WTC11 (cell line): ENCODE measurements at regions not wholly inside any gene's neighbourhood (a gene's known extent, or its start where the extent isn't known, plus 50 kb on each side); places are given as distances from the start of the nearest gene placed in this dataset.

Source experiments
- ATAC-seq: fragments of 200-7000 bp; cut with Tn5 transposase; 2 replicates; pipeline ENCODE4 v1.10.0; 2021; ENCODE audit warnings: mild to moderate bottlenecking, moderate library complexity
- CTCF ChIA-PET: fragments of 300-600 bp; sonication (Branson Sonifier 250); formaldehyde crosslinking; loops from one replicate; lab custom pipeline; 2021; ENCODE audit warnings: antibody characterized with exemption; lab: Charles Lee
- POLR2A ChIA-PET: fragments of 350-600 bp; sonication (Branson Sonifier 250); formaldehyde crosslinking; loops from one replicate; lab custom pipeline; 2021; ENCODE audit warnings: antibody characterized with exemption; lab: Charles Lee
- DNase-seq: peaks from one replicate; pipeline ENCODE4 v3.0.0; 2021; ENCODE audit warnings: low spot score
- H3K27ac Mint-ChIP-seq: 2 replicates; pipeline ENCODE4 v1.8.0; 2021; ENCODE audit warnings: mixed read lengths
- H3K27me3 Mint-ChIP-seq: 2 replicates; pipeline ENCODE4 v1.8.0; 2021; ENCODE audit warnings: low read depth, mild to moderate bottlenecking, moderate library complexity, mixed read lengths
- H3K36me3 Mint-ChIP-seq: 2 replicates; pipeline ENCODE4 v1.8.0; 2021; ENCODE audit warnings: mixed read lengths
- H3K4me1 Mint-ChIP-seq: 2 replicates; pipeline ENCODE4 v1.8.0; 2022; ENCODE audit warnings: mixed read lengths
- H3K4me3 Mint-ChIP-seq: 2 replicates; pipeline ENCODE4 v1.8.0; 2021; ENCODE audit warnings: mild to moderate bottlenecking, moderate library complexity, mixed read lengths
- H3K9me3 Mint-ChIP-seq: 2 replicates; pipeline ENCODE4 v1.8.0; 2021; ENCODE audit warnings: mixed read lengths
- CBFB ChIP-seq: sonication (generic); formaldehyde crosslinking; IDR thresholded peaks from 2 replicates; pipeline ENCODE4 v1.8.1; 2022; ENCODE audit warnings: mild to moderate bottlenecking, low read depth, missing genetic modification reagents
- CDX4 ChIP-seq: fragments of 250-450 bp; sonication (Bioruptor Pico); IDR thresholded peaks from 2 replicates; pipeline ENCODE4 v1.9.0; 2021; ENCODE audit warnings: moderate library complexity, mild to moderate bottlenecking, inconsistent platforms, borderline replicate concordance
- CREB1 ChIP-seq: sonication (generic); formaldehyde crosslinking; IDR thresholded peaks from 2 replicates; pipeline ENCODE4 v1.8.0; 2023; ENCODE audit warnings: mild to moderate bottlenecking, missing genetic modification reagents
- E2F5 ChIP-seq: sonication (generic); formaldehyde crosslinking; IDR thresholded peaks from 2 replicates; pipeline ENCODE4 v1.8.1; 2022; ENCODE audit warnings: mild to moderate bottlenecking, moderate library complexity, missing genetic modification reagents
- EMX1 ChIP-seq: fragments of 250-450 bp; sonication (Bioruptor Pico); IDR thresholded peaks from 2 replicates; pipeline ENCODE4 v1.8.0; 2021; ENCODE audit warnings: mild to moderate bottlenecking
- ESRRA ChIP-seq: sonication (generic); formaldehyde crosslinking; IDR thresholded peaks from 2 replicates; pipeline ENCODE4 v1.8.1; 2022; ENCODE audit warnings: mild to moderate bottlenecking, missing genetic modification reagents, borderline replicate concordance
- FOXP1 ChIP-seq: sonication (generic); formaldehyde crosslinking; IDR thresholded peaks from 2 replicates; pipeline ENCODE4 v1.8.0; 2022; ENCODE audit warnings: missing genetic modification reagents, mild to moderate bottlenecking, moderate library complexity, borderline replicate concordance
- HMGA2 ChIP-seq: fragments of 250-450 bp; sonication (Bioruptor Pico); IDR thresholded peaks from 2 replicates; pipeline ENCODE4 v1.4.0; 2021; ENCODE audit warnings: mild to moderate bottlenecking, moderate library complexity
- MXD4 ChIP-seq: fragments of 250-450 bp; sonication (Bioruptor Pico); IDR thresholded peaks from 2 replicates; pipeline ENCODE4 v1.8.0; 2021; ENCODE audit warnings: mild to moderate bottlenecking, moderate library complexity, borderline replicate concordance
- NR1H2 ChIP-seq: sonication (generic); formaldehyde crosslinking; IDR thresholded peaks from 2 replicates; pipeline ENCODE4 v1.9.0; 2021; ENCODE audit warnings: mild to moderate bottlenecking, moderate library complexity, missing genetic modification reagents
- PRRX2 ChIP-seq: fragments of 250-450 bp; sonication (Bioruptor Pico); IDR thresholded peaks from 2 replicates; pipeline ENCODE4 v1.8.0; 2021; ENCODE audit warnings: mild to moderate bottlenecking
- SMAD3 ChIP-seq: sonication (generic); formaldehyde crosslinking; IDR thresholded peaks from 2 replicates; pipeline ENCODE4 v1.8.0; 2022; ENCODE audit warnings: missing genetic modification reagents, mild to moderate bottlenecking, borderline replicate concordance
- SMAD4 ChIP-seq: sonication (generic); formaldehyde crosslinking; IDR thresholded peaks from 2 replicates; pipeline ENCODE4 v1.8.0; 2022; ENCODE audit warnings: mild to moderate bottlenecking, missing genetic modification reagents
- STAT6 ChIP-seq: sonication (generic); formaldehyde crosslinking; conservative IDR thresholded peaks from 2 replicates; pipeline ENCODE4 v1.8.1; 2023; ENCODE audit warnings: mild to moderate bottlenecking, low read depth, missing genetic modification reagents, moderate library complexity
- ZNF219 ChIP-seq: sonication (generic); formaldehyde crosslinking; IDR thresholded peaks from 2 replicates; pipeline ENCODE4 v1.8.0; 2023; ENCODE audit warnings: missing genetic modification reagents, mild to moderate bottlenecking, borderline replicate concordance
- ZSCAN18 ChIP-seq: fragments of 250-450 bp; sonication (Bioruptor Pico); IDR thresholded peaks from 2 replicates; pipeline ENCODE4 v2.1.2; 2022; ENCODE audit warnings: mild to moderate bottlenecking, moderate library complexity
- TF ChIP-seq, protein P1 (sequence below): fragments of 200-600 bp; IDR thresholded peaks from 2 replicates; pipeline ENCODE4 v1.8.0; 2022; ENCODE audit warnings: antibody characterized with exemption
- TF ChIP-seq, protein P2 (sequence below): sonication (generic); formaldehyde crosslinking; IDR thresholded peaks from 2 replicates; pipeline ENCODE4 v1.8.1; 2023; ENCODE audit warnings: mild to moderate bottlenecking, moderate library complexity, missing genetic modification reagents

DNA sequence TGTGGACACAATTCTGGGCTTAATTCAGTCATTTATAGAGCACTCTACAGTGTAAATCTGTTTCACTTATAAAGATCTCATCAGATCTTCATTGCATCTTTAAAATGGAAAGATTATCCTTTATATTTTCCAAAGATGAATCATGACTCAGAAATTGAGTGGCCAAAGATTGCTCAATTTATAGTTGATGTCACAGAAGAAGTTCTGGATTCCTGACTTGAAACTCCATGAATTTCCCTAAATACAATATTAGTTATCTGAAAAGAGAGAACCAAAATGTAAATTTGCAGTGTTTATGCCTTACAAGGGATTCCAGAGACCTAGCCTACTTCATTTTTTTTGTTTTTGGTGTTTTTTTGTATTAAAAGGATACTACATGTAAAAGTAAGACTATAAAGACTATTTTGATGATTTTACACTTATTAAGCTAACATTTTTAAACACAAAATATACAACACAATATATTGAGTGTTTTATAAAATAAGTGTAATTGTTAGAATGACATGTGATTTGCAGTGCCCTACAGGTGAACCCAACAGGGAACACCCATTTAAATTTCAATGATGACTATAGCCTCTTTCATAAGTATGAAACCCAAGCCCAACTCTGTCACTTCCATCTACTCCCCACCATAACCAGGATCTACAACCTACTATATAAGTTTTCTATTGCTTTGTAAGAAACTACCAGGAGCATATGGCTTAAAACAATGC, 183.5 kb downstream of the PCDH7 start:
- ATAC-seq (peak; percentile 24), DNase-seq (no peak)
- Mint-ChIP-seq H3K27me3 (no peaks in the 10 kb centered on the region), H3K9me3 (peaks cover 14% of the 10 kb centered on the region), H3K27ac (no peak overlapping the region), H3K4me3 (no peak overlapping the region), H3K4me1 (peaks cover 29% of the 10 kb centered on the region), H3K36me3 (peaks cover 8% of the 10 kb centered on the region)
- TF ChIP-seq EMX1 (CRISPR knock-in tag) (no peak), HMGA2 (no peak)
- TF ChIP-seq, protein P1, sequence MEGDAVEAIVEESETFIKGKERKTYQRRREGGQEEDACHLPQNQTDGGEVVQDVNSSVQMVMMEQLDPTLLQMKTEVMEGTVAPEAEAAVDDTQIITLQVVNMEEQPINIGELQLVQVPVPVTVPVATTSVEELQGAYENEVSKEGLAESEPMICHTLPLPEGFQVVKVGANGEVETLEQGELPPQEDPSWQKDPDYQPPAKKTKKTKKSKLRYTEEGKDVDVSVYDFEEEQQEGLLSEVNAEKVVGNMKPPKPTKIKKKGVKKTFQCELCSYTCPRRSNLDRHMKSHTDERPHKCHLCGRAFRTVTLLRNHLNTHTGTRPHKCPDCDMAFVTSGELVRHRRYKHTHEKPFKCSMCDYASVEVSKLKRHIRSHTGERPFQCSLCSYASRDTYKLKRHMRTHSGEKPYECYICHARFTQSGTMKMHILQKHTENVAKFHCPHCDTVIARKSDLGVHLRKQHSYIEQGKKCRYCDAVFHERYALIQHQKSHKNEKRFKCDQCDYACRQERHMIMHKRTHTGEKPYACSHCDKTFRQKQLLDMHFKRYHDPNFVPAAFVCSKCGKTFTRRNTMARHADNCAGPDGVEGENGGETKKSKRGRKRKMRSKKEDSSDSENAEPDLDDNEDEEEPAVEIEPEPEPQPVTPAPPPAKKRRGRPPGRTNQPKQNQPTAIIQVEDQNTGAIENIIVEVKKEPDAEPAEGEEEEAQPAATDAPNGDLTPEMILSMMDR = no peak
- ChIA-PET POLR2A (interaction anchor here (0.6 kb wide), 1 partner anchor 532 kb away, joined by 5 read pairs; no protein-coding TSS in a partner anchor), CTCF (no interaction called here)

- DNase-seq (no peak), ATAC-seq (peak; percentile 79)
- 0 out of 2 replicates have a peak overlapping the region, but pooled peaks have one; percentile 3 for H3K27ac Mint-ChIP-seq
- no peaks in the 10 kb centered on the region for H3K27me3 Mint-ChIP-seq
- peaks cover 29% of the 10 kb centered on the region for H3K4me1 Mint-ChIP-seq
- H3K9me3 Mint-ChIP-seq = peaks cover 12% of the 10 kb centered on the region
- H3K4me3 Mint-ChIP-seq = no peak overlapping the region; the same call in 1 of the 2 replicates
- POLR2A ChIA-PET = interaction anchor here (0.6 kb wide), 1 partner anchor 532 kb away, joined by 5 read pairs; no protein-coding TSS in a partner anchor
- TF ChIP-seq ESRRA (CRISPR knock-in tag) (no peak), CREB1 (no peak), ZSCAN18 (CRISPR knock-in tag) (no peak), NR1H2 (CRISPR knock-in tag) (no peak)
- H3K36me3 Mint-ChIP-seq = peaks cover 3% of the 10 kb centered on the region
- CTCF ChIA-PET = no interaction called here
These were observed 184.0 kb downstream of the PCDH7 start for GRCh38 chr4:30904215-30904555.

GRCh38 chr4:30904588-30904987, 184.4 kb downstream of the PCDH7 start:
- TF ChIP-seq STAT6 (CRISPR knock-in tag) (no peak), SMAD3 (CRISPR knock-in tag) (no peak), E2F5 (CRISPR knock-in tag) (no peak)
- ATAC-seq = no peak; the same call in 1 of the 2 replicates
- no peaks in the 10 kb centered on the region; the same call in 1 of the 2 replicates for H3K36me3 Mint-ChIP-seq
- H3K9me3 Mint-ChIP-seq = peaks cover 13% of the 10 kb centered on the region
- no peak overlapping the region; the same call in 1 of the 2 replicates for H3K4me3 Mint-ChIP-seq
- H3K27me3 Mint-ChIP-seq = no peaks in the 10 kb centered on the region
- POLR2A ChIA-PET = interaction anchor here (0.6 to 0.7 kb wide), 2 partner anchors 10 to 134 kb away, joined by 3 to 4 read pairs; no protein-coding TSS in a partner anchor
- CTCF ChIA-PET = no interaction called here
- H3K27ac Mint-ChIP-seq = no peak overlapping the region
- no peak for DNase-seq
- H3K4me1 Mint-ChIP-seq = peaks cover 29% of the 10 kb centered on the region

DNA sequence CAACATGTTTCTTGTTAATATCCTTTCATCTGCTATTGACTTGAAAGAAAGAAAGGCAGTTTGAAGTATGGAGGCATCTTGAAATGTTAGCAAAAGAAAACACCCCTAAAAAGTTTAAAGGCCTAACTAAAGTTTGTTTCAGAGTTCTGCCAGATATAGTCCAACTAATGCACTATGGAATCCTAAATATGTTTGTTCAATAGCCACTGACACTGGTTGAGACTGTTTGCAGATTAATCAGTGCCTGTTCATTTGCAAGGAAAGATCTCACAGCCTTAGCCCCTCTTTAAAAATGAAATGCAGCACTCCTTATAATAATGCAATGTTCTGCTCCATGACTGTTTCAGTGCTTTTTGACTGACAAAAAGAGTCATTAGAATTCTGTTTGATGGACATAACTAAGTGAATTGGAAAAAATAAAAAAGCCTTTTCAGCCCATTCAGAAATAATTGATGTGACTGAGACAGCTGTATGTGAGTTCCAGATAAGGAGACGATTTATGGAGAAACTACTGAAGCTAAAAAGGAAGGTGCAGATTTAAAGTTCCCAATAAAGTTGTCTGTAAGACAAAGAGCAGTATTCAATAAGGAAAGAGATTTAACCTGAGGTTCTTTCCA, 192.0 kb downstream of the PCDH7 start:
- H3K36me3 Mint-ChIP-seq = peaks cover 3% of the 10 kb centered on the region; the same call in 1 of the 2 replicates
- POLR2A ChIA-PET = no interaction called here
- peaks cover 24% of the 10 kb centered on the region for H3K9me3 Mint-ChIP-seq
- CTCF ChIA-PET = no interaction called here
- peaks cover 9% of the 10 kb centered on the region for H3K27me3 Mint-ChIP-seq
- no peak for ATAC-seq
- DNase-seq = no peak
- H3K4me1 Mint-ChIP-seq = peaks cover 18% of the 10 kb centered on the region
- H3K27ac Mint-ChIP-seq = no peak overlapping the region
- no peak overlapping the region for H3K4me3 Mint-ChIP-seq
- TF ChIP-seq MXD4 (CRISPR knock-in tag) (no peak), ESRRA (CRISPR knock-in tag) (no peak), SMAD4 (CRISPR knock-in tag) (no peak), CDX4 (no peak), PRRX2 (CRISPR knock-in tag) (no peak), FOXP1 (CRISPR knock-in tag) (no peak), CBFB (no peak), ZNF219 (CRISPR knock-in tag) (no peak)
- TF ChIP-seq, protein P2, sequence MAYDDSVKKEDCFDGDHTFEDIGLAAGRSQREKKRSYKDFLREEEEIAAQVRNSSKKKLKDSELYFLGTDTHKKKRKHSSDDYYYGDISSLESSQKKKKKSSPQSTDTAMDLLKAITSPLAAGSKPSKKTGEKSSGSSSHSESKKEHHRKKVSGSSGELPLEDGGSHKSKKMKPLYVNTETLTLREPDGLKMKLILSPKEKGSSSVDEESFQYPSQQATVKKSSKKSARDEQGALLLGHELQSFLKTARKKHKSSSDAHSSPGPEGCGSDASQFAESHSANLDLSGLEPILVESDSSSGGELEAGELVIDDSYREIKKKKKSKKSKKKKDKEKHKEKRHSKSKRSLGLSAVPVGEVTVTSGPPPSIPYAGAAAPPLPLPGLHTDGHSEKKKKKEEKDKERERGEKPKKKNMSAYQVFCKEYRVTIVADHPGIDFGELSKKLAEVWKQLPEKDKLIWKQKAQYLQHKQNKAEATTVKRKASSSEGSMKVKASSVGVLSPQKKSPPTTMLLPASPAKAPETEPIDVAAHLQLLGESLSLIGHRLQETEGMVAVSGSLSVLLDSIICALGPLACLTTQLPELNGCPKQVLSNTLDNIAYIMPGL = no peak
